Endothelial cell of umbilical vein (primary cell): ENCODE measurements at regions not wholly inside any gene's neighbourhood (a gene's known extent, or its start where the extent isn't known, plus 50 kb on each side); places are given as distances from the start of the nearest gene placed in this dataset.

ENCODE experiments used
- BruUV-seq: library from RNA; stranded (reverse); fragments of 400-500 nt; replicated peaks from 2 replicates; lab custom pipeline; 2021; lab: Mats Ljungman, UMichigan
- CTCF ChIA-PET: fragments of 300-600, 350-600 bp; sonication (Branson Sonifier 250); formaldehyde crosslinking; loops from one replicate; lab custom pipeline; 2021; ENCODE audit warnings: antibody characterized with exemption, inconsistent platforms; lab: Charles Lee
- POLR2A ChIA-PET: fragments of 300-600, 350-600 bp; sonication (Branson Sonifier 250); formaldehyde crosslinking; loops from one replicate; lab custom pipeline; 2021; ENCODE audit warnings: antibody characterized with exemption, inconsistent platforms; lab: Charles Lee
- DNase-seq: peaks from one replicate; pipeline ENCODE4 v3.0.0-alpha.2; 2011; ENCODE audit warnings: low read depth, low spot score
- FAIRE-seq: peaks from 2 replicates; lab custom pipeline; 2011; peaks lifted over from hg19 to GRCh38; lab: Jason Lieb, UNC
- H2AFZ ChIP-seq: 2 replicates; pipeline ENCODE4 v1.6.0; 2012; ENCODE audit warnings: low read depth, low read length, control low read depth, inconsistent platforms
- H3K27ac ChIP-seq: 2 replicates; pipeline ENCODE4 v1.5.1; 2011; ENCODE audit warnings: low read depth, mild to moderate bottlenecking, control low read depth, low read length, moderate library complexity; ENCODE audit not compliant: insufficient read depth
- H3K27me3 ChIP-seq, 2 experiments: 2 replicates each; pipeline versions ENCODE4 v1.6.0 to v1.6.1; 2011; ENCODE audit warnings: low read length in 2 of 2, mixed read lengths in 1 of 2; ENCODE audit not compliant: control insufficient read depth in 2 of 2, insufficient read depth in 2 of 2
- H3K36me3 ChIP-seq, 2 experiments: 2 replicates in 1 of 2; 3 replicates in 1 of 2; pipeline ENCODE4 v1.5.1; 2011; ENCODE audit warnings: low read length in 2 of 2, mild to moderate bottlenecking in 1 of 2, moderate library complexity in 1 of 2; ENCODE audit not compliant: control insufficient read depth in 2 of 2, insufficient read depth in 2 of 2; ENCODE audit errors: extremely low read depth in 1 of 2
- H3K4me1 ChIP-seq: 3 replicates; pipeline ENCODE4 v1.5.1; 2011; ENCODE audit warnings: mild to moderate bottlenecking, low read length; ENCODE audit not compliant: control insufficient read depth, insufficient read depth; ENCODE audit errors: extremely low read depth
- H3K4me2 ChIP-seq: 2 replicates; pipeline ENCODE4 v1.6.1; 2011; ENCODE audit warnings: low read length, control low read depth, mixed read lengths; ENCODE audit not compliant: insufficient read depth
- H3K4me3 ChIP-seq, 3 experiments: fragments of 200-600 bp in 1 of 3; sonication (generic), shearing (Covaris generic) in 1 of 3; replicated peaks in 1 of 3; 2 replicates each; pipeline ENCODE4 v1.5.1; 2011 to 2016; ENCODE audit warnings: control low read depth in 3 of 3, low read length in 3 of 3, mild to moderate bottlenecking in 2 of 3, inconsistent platforms in 1 of 3, low read depth in 1 of 3, moderate library complexity in 1 of 3; ENCODE audit not compliant: insufficient read depth in 1 of 3
- H3K79me2 ChIP-seq: 2 replicates; pipeline ENCODE4 v1.6.0; 2012; ENCODE audit warnings: low read length, inconsistent platforms; ENCODE audit not compliant: control insufficient read depth, insufficient read depth
- H3K9ac ChIP-seq: replicated peaks from 2 replicates; pipeline ENCODE3; 2011; ENCODE audit warnings: low read length, control low read depth; ENCODE audit not compliant: insufficient read depth; ENCODE audit errors: extremely low read depth
- H3K9me1 ChIP-seq: replicated peaks from 3 replicates; pipeline ENCODE4 v1.6.0; 2011; ENCODE audit warnings: mild to moderate bottlenecking, low read length; ENCODE audit not compliant: control insufficient read depth, insufficient read depth; ENCODE audit errors: extremely low read depth
- H3K9me3 ChIP-seq: replicated peaks from 2 replicates; pipeline ENCODE4 v1.5.1; 2012; ENCODE audit warnings: low read length, inconsistent platforms; ENCODE audit not compliant: control insufficient read depth, insufficient read depth
- H4K20me1 ChIP-seq: replicated peaks from 2 replicates; pipeline ENCODE3; 2011; ENCODE audit warnings: mild to moderate bottlenecking, low read length; ENCODE audit not compliant: control insufficient read depth, insufficient read depth; ENCODE audit errors: extremely low read depth
- CTCF ChIP-seq, 2 donors: IDR thresholded peaks; 1 replicate in 1 of 2; 2 replicates in 1 of 2; pipeline ENCODE4 v1.5.1; 2011; ENCODE audit warnings: low read length in 2 of 2, mild to moderate bottlenecking in 2 of 2, moderate library complexity in 2 of 2, control low read depth in 1 of 2, inconsistent platforms in 1 of 2, low read depth in 1 of 2; ENCODE audit not compliant: insufficient read depth in 1 of 2; ENCODE audit errors: extremely low read depth in 1 of 2
- EZH2 ChIP-seq: IDR thresholded peaks from 2 replicates; pipeline ENCODE4 v1.6.1; 2012; ENCODE audit warnings: borderline replicate concordance, low read depth, mild to moderate bottlenecking, moderate library complexity, low read length, inconsistent platforms; ENCODE audit not compliant: severe bottlenecking
- FOS ChIP-seq: IDR thresholded peaks from 2 replicates; pipeline ENCODE4 v1.6.1; 2011; ENCODE audit warnings: mild to moderate bottlenecking, low read length, moderate library complexity, borderline replicate concordance; ENCODE audit not compliant: insufficient read depth
- GATA2 ChIP-seq: IDR thresholded peaks from 2 replicates; pipeline ENCODE4 v1.7.0; 2011; ENCODE audit warnings: low read depth, mild to moderate bottlenecking, moderate library complexity, mixed read lengths, low read length; ENCODE audit not compliant: insufficient read length, insufficient read depth
- JUN ChIP-seq: IDR thresholded peaks from 2 replicates; pipeline ENCODE4 v1.6.1; 2011; ENCODE audit warnings: borderline replicate concordance, low read depth; ENCODE audit not compliant: insufficient read length, insufficient read depth
- MYC ChIP-seq: IDR thresholded peaks from one replicate; pipeline ENCODE4 v1.6.1; 2011; ENCODE audit warnings: mild to moderate bottlenecking, low read depth, low read length
- POLR2A ChIP-seq: IDR thresholded peaks from 2 replicates; pipeline ENCODE4 v1.6.1; 2012; ENCODE audit warnings: low read depth, mild to moderate bottlenecking, control low read depth, low read length
- POLR2AphosphoS5 ChIP-seq: IDR thresholded peaks from 2 replicates; pipeline ENCODE4 v1.6.1; 2012; ENCODE audit warnings: low read depth, mild to moderate bottlenecking, control low read depth, low read length, moderate library complexity; ENCODE audit not compliant: insufficient read depth
- dilution Hi-C: fragments of 300-500 bp; cut with MboI; formaldehyde crosslinking; loops from one replicate; pipeline ENCODE4 v1.15.0; 2019; ENCODE audit warnings: low sequenced_read_pairs; ENCODE audit not compliant: extremely low pct_ligation_motif_present
- intact Hi-C: fragments of 100-400 bp; cut with micrococcal nuclease; formaldehyde crosslinking; loops from one replicate; pipeline ENCODE4 v1.10.0; 2022
- TF ChIP-seq, protein P1 (sequence below): IDR thresholded peaks from 2 replicates; pipeline ENCODE4 v1.6.1; 2011; ENCODE audit not compliant: insufficient read depth, insufficient read length

DNA sequence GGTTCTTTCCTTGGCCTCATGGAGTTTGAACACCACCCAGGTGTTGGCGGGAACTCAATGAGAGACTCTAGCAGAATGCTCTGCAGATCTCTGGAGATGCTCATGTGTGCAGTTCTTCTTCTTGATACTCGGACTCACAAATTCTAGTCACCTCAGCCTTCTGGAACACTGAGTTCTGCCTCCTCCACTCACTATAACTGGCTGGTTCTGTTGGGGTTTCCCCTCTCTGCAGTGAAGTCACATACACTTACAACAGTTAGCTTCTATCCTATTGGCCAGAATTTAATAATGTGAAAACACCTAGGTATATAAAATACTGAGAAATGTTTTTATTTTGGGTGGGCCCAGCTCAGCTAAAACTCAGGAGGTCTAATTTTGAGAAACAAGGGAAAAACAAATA, 109.6 kb upstream of the HIVEP1 start:
- intact Hi-C loops (no loop called here), dilution Hi-C loops (no loop called here)
- Histone ChIP-seq H3K27me3 (no peaks in the 10 kb centered on the region), H3K9me3 (no peaks in the 10 kb centered on the region), H3K4me3 (no peak overlapping the region), H3K79me2 (no peaks in the 10 kb centered on the region), H3K9ac (no peak overlapping the region), H4K20me1 (no peaks in the 10 kb centered on the region), H3K9me1 (no peaks in the 10 kb centered on the region), H3K36me3 (no peaks in the 10 kb centered on the region), H3K4me1 (no peaks in the 10 kb centered on the region), H3K4me2 (no peak overlapping the region), H2AFZ (no peak overlapping the region), H3K27ac (no peak overlapping the region)
- BruUV-seq: no TSS peak
- POLR2A ChIA-PET: no interaction called here
- TF ChIP-seq POLR2A (no peak), EZH2 (no peak), POLR2AphosphoS5 (no peak), MYC (no peak), FOS (no peak), JUN (no peak), GATA2 (no peak), CTCF (IDR thresholded peaks at IDR 0.05; ENCODE audit: extremely low read depth in 1 of 2, insufficient read depth in 1 of 2, low read depth in 1 of 2, low read length in 2 of 2) (no peak)
- TF ChIP-seq, protein P1, sequence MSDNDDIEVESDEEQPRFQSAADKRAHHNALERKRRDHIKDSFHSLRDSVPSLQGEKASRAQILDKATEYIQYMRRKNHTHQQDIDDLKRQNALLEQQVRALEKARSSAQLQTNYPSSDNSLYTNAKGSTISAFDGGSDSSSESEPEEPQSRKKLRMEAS: no peak
- DNase-seq: no peak
- CTCF ChIA-PET: no interaction called here
- FAIRE-seq: no peak
